Right atrium auricular region (tissue), 2 donors: ENCODE measurements at regions not wholly inside any gene's neighbourhood (a gene's known extent, or its start where the extent isn't known, plus 50 kb on each side); places are given as distances from the start of the nearest gene placed in this dataset.
A peak's percentile ranks its signal among the peaks of the same experiment; 100 is the strongest.

Experiments
- DNase-seq: peaks from one replicate; pipeline ENCODE4 v3.0.0-alpha.2; 2019; ENCODE audit warnings: low spot score
- H3K27ac ChIP-seq, 2 donors: fragments of 200-600 bp; sonication (generic); 1 replicate in 1 of 2; 2 replicates in 1 of 2; pipeline ENCODE4 v1.5.1; 2016 to 2019
- H3K27me3 ChIP-seq, 2 donors: fragments of 200-600 bp; sonication (generic); one replicate each; pipeline versions ENCODE4 v1.5.1 to v1.6.0; 2017 to 2019
- H3K36me3 ChIP-seq: fragments of 200-600 bp; sonication (generic); one replicate; pipeline ENCODE4 v1.5.1; 2016
- H3K4me1 ChIP-seq, 2 donors: fragments of 200-600 bp; sonication (generic); one replicate each; pipeline versions ENCODE4 v1.5.1 to v1.6.0; 2017 to 2019
- H3K4me3 ChIP-seq, 2 donors: fragments of 200-600 bp; sonication (generic); 1 replicate in 1 of 2; 2 replicates in 1 of 2; pipeline ENCODE4 v1.5.1; 2017 to 2019; ENCODE audit warnings: mild to moderate bottlenecking in 1 of 2, moderate library complexity in 1 of 2
- H3K9me3 ChIP-seq, 2 donors: fragments of 200-600 bp; sonication (generic); one replicate each; pipeline ENCODE4 v1.5.1; 2019
- CTCF ChIP-seq, 2 donors: fragments of 200-600 bp; sonication (generic); IDR thresholded peaks; one replicate each; pipeline ENCODE4 v1.5.1; 2019; ENCODE audit warnings: antibody characterized with exemption in 2 of 2

- no peak overlapping the region for H3K4me3 ChIP-seq
These were observed 407.7 kb downstream of the SH2D4B start for GRCh38 chr10:80945264-80945880.

GRCh38 chr10:80946073-80946472 is 408.4 kb downstream of the SH2D4B start:
- peaks cover 0 to 5% of the 10 kb centered on the region in 2 donors for H3K4me1 ChIP-seq
- no peaks in the 10 kb centered on the region for H3K9me3 ChIP-seq
- DNase-seq = no peak
- H3K36me3 ChIP-seq = no peaks in the 10 kb centered on the region
- no peaks in the 10 kb centered on the region for H3K27me3 ChIP-seq
- H3K4me3 ChIP-seq = no peak overlapping the region
- TF ChIP-seq CTCF (IDR thresholded peaks at IDR 0.05) = no peak
- no peak overlapping the region for H3K27ac ChIP-seq

More at GRCh38 chr10:80945264-80945880, 407.7 kb downstream of the SH2D4B start:
- DNase-seq = no peak
- no peak overlapping the region for H3K27ac ChIP-seq
- H3K4me1 ChIP-seq = peaks cover 0 to 5% of the 10 kb centered on the region in 2 donors
- TF ChIP-seq CTCF (IDR thresholded peaks at IDR 0.05) = peak in 1 of 2 donors; percentile 60
- no peaks in the 10 kb centered on the region for H3K27me3 ChIP-seq
- H3K9me3 ChIP-seq = no peaks in the 10 kb centered on the region
- no peaks in the 10 kb centered on the region for H3K36me3 ChIP-seq

GRCh38 chr10:80946957-80947726 is 409.4 kb downstream of the SH2D4B start:
- Histone ChIP-seq H3K9me3 (no peaks in the 10 kb centered on the region), H3K4me3 (no peak overlapping the region), H3K27ac (no peak overlapping the region)

GRCh38 chr10:80949785-80950184 is 412.1 kb downstream of the SH2D4B start:
- Histone ChIP-seq H3K27me3 (no peaks in the 10 kb centered on the region), H3K9me3 (no peaks in the 10 kb centered on the region), H3K27ac (no peak overlapping the region), H3K4me1 (peaks cover 0 to 5% of the 10 kb centered on the region in 2 donors), H3K36me3 (no peaks in the 10 kb centered on the region), H3K4me3 (no peak overlapping the region)
- no peak for DNase-seq
- no peak for TF ChIP-seq CTCF (IDR thresholded peaks at IDR 0.05)

More at GRCh38 chr10:80946957-80947726, 409.4 kb downstream of the SH2D4B start:
- H3K27me3 ChIP-seq = no peaks in the 10 kb centered on the region
- DNase-seq = no peak
- no peaks in the 10 kb centered on the region for H3K36me3 ChIP-seq
- H3K4me1 ChIP-seq = peaks cover 0 to 5% of the 10 kb centered on the region in 2 donors
- TF ChIP-seq CTCF (IDR thresholded peaks at IDR 0.05) = no peak

- Histone ChIP-seq H3K36me3 (no peaks in the 10 kb centered on the region), H3K27me3 (no peaks in the 10 kb centered on the region), H3K27ac (no peak overlapping the region), H3K4me1 (no peaks in the 10 kb centered on the region), H3K4me3 (no peak overlapping the region), H3K9me3 (no peaks in the 10 kb centered on the region)
- no peak for TF ChIP-seq CTCF (IDR thresholded peaks at IDR 0.05)
- no peak for DNase-seq
These were observed 414.7 kb downstream of the SH2D4B start for GRCh38 chr10:80952436-80952835.
